ENCODE measurements at regions not wholly inside any gene's neighbourhood (a gene's known extent, or its start where the extent isn't known, plus 50 kb on each side); places are given as distances from the start of the nearest gene placed in this dataset.

- H4K20me1 ChIP-seq (ENCODE audit: insufficient read depth, low read length): no peaks in the 10 kb centered on the region
- no peak overlapping the region for H3K9ac ChIP-seq (ENCODE audit: low read length)
- no peaks in the 10 kb centered on the region for H3K4me1 ChIP-seq (ENCODE audit: low read length)
- no peaks in the 10 kb centered on the region for H3K27me3 ChIP-seq (ENCODE audit: low read depth, low read length)
- no peak overlapping the region for H3K4me2 ChIP-seq (ENCODE audit: low read length)
- no peaks in the 10 kb centered on the region for H3K9me3 ChIP-seq (ENCODE audit: insufficient read depth, low read length)
- no peaks in the 10 kb centered on the region for H3K79me2 ChIP-seq (ENCODE audit: low read length)
- TF ChIP-seq CTCF (IDR thresholded peaks at IDR 0.05; ENCODE audit: low read depth, low read length) (no peak), EZH2phosphoT487 (IDR thresholded peaks at IDR 0.05; ENCODE audit: low read depth) (no peak)
- no peaks in the 10 kb centered on the region for H3K36me3 ChIP-seq (replicated peaks; ENCODE audit: low read depth, low read length)
- H2AFZ ChIP-seq (ENCODE audit: low read depth, low read length): no peak overlapping the region
- no peak overlapping the region for H3K4me3 ChIP-seq (ENCODE audit: low read length)
- H3K27ac ChIP-seq (ENCODE audit: low read length): no peak overlapping the region
Observed at GRCh38 chr2:106704798-106705197, 181.2 kb downstream of the ST6GAL2 start.

- H3K4me2 ChIP-seq (ENCODE audit: low read length): no peak overlapping the region
- no peak overlapping the region for H3K9ac ChIP-seq (ENCODE audit: low read length)
- H3K27me3 ChIP-seq (ENCODE audit: low read depth, low read length): no peaks in the 10 kb centered on the region
- H3K9me3 ChIP-seq (ENCODE audit: insufficient read depth, low read length): no peaks in the 10 kb centered on the region
- H3K4me1 ChIP-seq (ENCODE audit: low read length): no peaks in the 10 kb centered on the region
- no peak overlapping the region for H3K27ac ChIP-seq (ENCODE audit: low read length)
- TF ChIP-seq CTCF (IDR thresholded peaks at IDR 0.05; ENCODE audit: low read depth, low read length) (no peak), EZH2phosphoT487 (IDR thresholded peaks at IDR 0.05; ENCODE audit: low read depth) (no peak)
- no peak overlapping the region for H2AFZ ChIP-seq (ENCODE audit: low read depth, low read length)
- no peaks in the 10 kb centered on the region for H3K36me3 ChIP-seq (replicated peaks; ENCODE audit: low read depth, low read length)
- no peak overlapping the region for H3K4me3 ChIP-seq (ENCODE audit: low read length)
- H4K20me1 ChIP-seq (ENCODE audit: insufficient read depth, low read length): no peaks in the 10 kb centered on the region
- H3K79me2 ChIP-seq (ENCODE audit: low read length): no peaks in the 10 kb centered on the region
Observed at GRCh38 chr2:106705877-106706276, 180.1 kb downstream of the ST6GAL2 start.

- H3K4me3 ChIP-seq (ENCODE audit: low read length): no peak overlapping the region
Observed at GRCh38 chr2:106706283-106706682, 179.7 kb downstream of the ST6GAL2 start.

GRCh38 chr2:106708209-106708608, 177.8 kb downstream of the ST6GAL2 start:
- Histone ChIP-seq H3K9me3 (ENCODE audit: insufficient read depth, low read length) (no peaks in the 10 kb centered on the region), H2AFZ (ENCODE audit: low read depth, low read length) (no peak overlapping the region), H3K27me3 (ENCODE audit: low read depth, low read length) (no peaks in the 10 kb centered on the region), H3K79me2 (ENCODE audit: low read length) (no peaks in the 10 kb centered on the region), H3K4me2 (ENCODE audit: low read length) (no peak overlapping the region), H3K9ac (ENCODE audit: low read length) (no peak overlapping the region), H3K27ac (ENCODE audit: low read length) (no peak overlapping the region), H3K36me3 (replicated peaks; ENCODE audit: low read depth, low read length) (no peaks in the 10 kb centered on the region), H3K4me1 (ENCODE audit: low read length) (no peaks in the 10 kb centered on the region), H3K4me3 (ENCODE audit: low read length) (no peak overlapping the region), H4K20me1 (ENCODE audit: insufficient read depth, low read length) (no peaks in the 10 kb centered on the region)
- TF ChIP-seq EZH2phosphoT487 (IDR thresholded peaks at IDR 0.05; ENCODE audit: low read depth) (no peak), CTCF (IDR thresholded peaks at IDR 0.05; ENCODE audit: low read depth, low read length) (no peak)

More at GRCh38 chr2:106706283-106706682, 179.7 kb downstream of the ST6GAL2 start:
- no peak overlapping the region for H3K27ac ChIP-seq (ENCODE audit: low read length)
- H3K79me2 ChIP-seq (ENCODE audit: low read length): no peaks in the 10 kb centered on the region
- no peak overlapping the region for H3K4me2 ChIP-seq (ENCODE audit: low read length)
- no peak overlapping the region for H3K9ac ChIP-seq (ENCODE audit: low read length)
- no peak overlapping the region for H2AFZ ChIP-seq (ENCODE audit: low read depth, low read length)
- H3K4me1 ChIP-seq (ENCODE audit: low read length): no peaks in the 10 kb centered on the region
- no peaks in the 10 kb centered on the region for H4K20me1 ChIP-seq (ENCODE audit: insufficient read depth, low read length)
- H3K9me3 ChIP-seq (ENCODE audit: insufficient read depth, low read length): no peaks in the 10 kb centered on the region
- TF ChIP-seq EZH2phosphoT487 (IDR thresholded peaks at IDR 0.05; ENCODE audit: low read depth): no peak
- TF ChIP-seq CTCF (IDR thresholded peaks at IDR 0.05; ENCODE audit: low read depth, low read length): no peak
- no peaks in the 10 kb centered on the region for H3K36me3 ChIP-seq (replicated peaks; ENCODE audit: low read depth, low read length)
- H3K27me3 ChIP-seq (ENCODE audit: low read depth, low read length): no peaks in the 10 kb centered on the region

All from OCI-LY3 (cell line).